ENCODE measurements at regions not wholly inside any gene's neighbourhood (a gene's known extent, or its start where the extent isn't known, plus 50 kb on each side); places are given as distances from the start of the nearest gene placed in this dataset.

DNA sequence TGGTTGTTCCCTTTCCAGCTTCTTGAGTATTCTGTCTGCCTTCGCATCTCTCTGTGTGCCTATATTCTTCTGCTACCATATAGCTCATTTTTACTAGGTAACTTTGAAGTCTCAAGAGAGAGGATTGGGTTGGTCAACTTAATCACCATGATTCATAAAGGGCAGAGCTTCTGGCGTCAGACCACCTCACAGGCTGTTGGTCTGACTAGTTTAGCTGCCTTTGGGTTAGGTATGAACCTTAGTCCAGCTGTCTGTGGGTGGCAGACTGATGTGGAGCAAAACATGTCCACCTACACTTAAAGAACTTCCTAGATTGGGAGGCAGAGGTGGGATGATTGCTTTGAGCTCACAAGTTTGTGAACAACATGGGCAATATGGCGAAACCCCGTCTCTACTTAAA is 192.2 kb upstream of the SGK1 start:
- DNase-seq, result no peak
- no peak for TF ChIP-seq POLR2AphosphoS5 (IDR thresholded peaks at IDR 0.05)
- TF ChIP-seq, protein P1, sequence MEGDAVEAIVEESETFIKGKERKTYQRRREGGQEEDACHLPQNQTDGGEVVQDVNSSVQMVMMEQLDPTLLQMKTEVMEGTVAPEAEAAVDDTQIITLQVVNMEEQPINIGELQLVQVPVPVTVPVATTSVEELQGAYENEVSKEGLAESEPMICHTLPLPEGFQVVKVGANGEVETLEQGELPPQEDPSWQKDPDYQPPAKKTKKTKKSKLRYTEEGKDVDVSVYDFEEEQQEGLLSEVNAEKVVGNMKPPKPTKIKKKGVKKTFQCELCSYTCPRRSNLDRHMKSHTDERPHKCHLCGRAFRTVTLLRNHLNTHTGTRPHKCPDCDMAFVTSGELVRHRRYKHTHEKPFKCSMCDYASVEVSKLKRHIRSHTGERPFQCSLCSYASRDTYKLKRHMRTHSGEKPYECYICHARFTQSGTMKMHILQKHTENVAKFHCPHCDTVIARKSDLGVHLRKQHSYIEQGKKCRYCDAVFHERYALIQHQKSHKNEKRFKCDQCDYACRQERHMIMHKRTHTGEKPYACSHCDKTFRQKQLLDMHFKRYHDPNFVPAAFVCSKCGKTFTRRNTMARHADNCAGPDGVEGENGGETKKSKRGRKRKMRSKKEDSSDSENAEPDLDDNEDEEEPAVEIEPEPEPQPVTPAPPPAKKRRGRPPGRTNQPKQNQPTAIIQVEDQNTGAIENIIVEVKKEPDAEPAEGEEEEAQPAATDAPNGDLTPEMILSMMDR (IDR thresholded peaks at IDR 0.05), result no peak
- TF ChIP-seq EP300 (IDR thresholded peaks at IDR 0.05), result no peak
- no peak for TF ChIP-seq POLR2A (IDR thresholded peaks at IDR 0.05)
- Histone ChIP-seq H3K9me3 (no peaks in the 10 kb centered on the region), H3K36me3 (no peaks in the 10 kb centered on the region), H3K27me3 (no peaks in the 10 kb centered on the region), H3K4me3 (no peak overlapping the region), H3K4me1 (no peaks in the 10 kb centered on the region), H3K27ac (no peak overlapping the region)
- intact Hi-C loops (cut with DNase I), result no loop called here
- 79 to 96% methylated on average over 4 of the region's 4 CpGs for WGBS, 2 donors

DNA sequence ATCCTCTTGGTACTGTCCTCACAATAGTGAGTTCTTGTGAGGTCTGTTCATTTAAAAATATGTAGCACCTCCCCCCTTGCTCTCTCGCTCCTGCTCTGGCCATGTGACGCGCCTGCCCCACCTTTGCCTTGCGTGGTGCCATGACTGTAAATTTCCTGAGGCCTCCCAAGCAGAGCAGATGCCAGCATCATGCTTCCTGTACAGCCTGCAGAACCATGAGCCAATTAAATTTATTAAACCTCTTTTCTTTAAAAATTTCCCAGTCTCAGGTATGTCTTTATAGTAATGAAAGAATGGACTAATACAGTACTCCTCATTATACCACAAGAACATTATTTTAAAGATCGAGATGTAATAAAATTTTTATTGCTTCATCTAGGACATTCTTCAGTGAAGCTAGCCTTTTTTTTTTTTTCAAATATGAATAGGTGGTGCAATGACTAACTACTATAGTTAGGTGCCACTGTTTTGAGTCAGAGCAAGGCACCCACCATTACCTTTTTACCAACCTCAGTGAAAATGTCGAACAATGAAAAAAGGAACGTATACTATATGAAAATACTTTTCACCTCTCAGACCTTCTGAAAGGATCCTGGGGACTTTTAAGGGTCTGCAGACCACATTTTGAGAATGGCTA is 191.1 kb upstream of the SGK1 start:
- Histone ChIP-seq H3K27me3 (no peaks in the 10 kb centered on the region), H3K9me3 (no peaks in the 10 kb centered on the region), H3K27ac (no peak overlapping the region), H3K36me3 (no peaks in the 10 kb centered on the region), H3K4me1 (no peaks in the 10 kb centered on the region), H3K4me3 (no peak overlapping the region)
- intact Hi-C loops (cut with DNase I), result no loop called here
- TF ChIP-seq POLR2AphosphoS5 (IDR thresholded peaks at IDR 0.05), result no peak
- TF ChIP-seq POLR2A (IDR thresholded peaks at IDR 0.05), result no peak
- no peak for TF ChIP-seq EP300 (IDR thresholded peaks at IDR 0.05)
- TF ChIP-seq, protein P1 (IDR thresholded peaks at IDR 0.05), result no peak
- WGBS, 2 donors, result 62 to 88% methylated on average over 7 of the region's 7 CpGs
- DNase-seq, result no peak

DNA sequence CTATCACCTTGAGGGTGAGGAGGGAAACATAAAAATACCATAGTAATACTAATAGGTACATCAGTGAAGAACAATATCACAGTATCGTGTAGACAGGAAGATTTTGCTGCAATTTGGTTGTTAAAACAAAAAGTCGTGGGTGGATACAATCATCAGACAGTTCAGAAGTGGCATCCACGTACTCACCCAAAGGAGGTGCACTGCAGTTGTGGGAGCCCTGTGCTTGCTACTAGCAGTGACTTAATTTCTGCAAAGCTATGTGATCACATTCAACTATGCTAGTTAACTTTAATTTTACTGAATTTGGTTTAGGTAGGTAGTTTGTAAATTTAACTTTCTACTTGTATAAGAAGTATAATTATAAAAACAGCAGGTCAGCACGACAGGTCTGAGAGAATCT is 188.2 kb upstream of the SGK1 start:
- no peak for DNase-seq
- TF ChIP-seq POLR2A (IDR thresholded peaks at IDR 0.05) (no peak), EP300 (IDR thresholded peaks at IDR 0.05) (no peak), POLR2AphosphoS5 (IDR thresholded peaks at IDR 0.05) (no peak)
- TF ChIP-seq, protein P1 (IDR thresholded peaks at IDR 0.05), result no peak
- 89 to 91% methylated on average over 4 of the region's 4 CpGs for WGBS, 2 donors
- no peaks in the 10 kb centered on the region for H3K27me3 ChIP-seq
- H3K36me3 ChIP-seq, result no peaks in the 10 kb centered on the region
- H3K4me3 ChIP-seq, result no peak overlapping the region
- intact Hi-C loops (cut with DNase I), result no loop called here
- no peaks in the 10 kb centered on the region for H3K9me3 ChIP-seq
- no peaks in the 10 kb centered on the region for H3K4me1 ChIP-seq
- no peak overlapping the region for H3K27ac ChIP-seq

DNA sequence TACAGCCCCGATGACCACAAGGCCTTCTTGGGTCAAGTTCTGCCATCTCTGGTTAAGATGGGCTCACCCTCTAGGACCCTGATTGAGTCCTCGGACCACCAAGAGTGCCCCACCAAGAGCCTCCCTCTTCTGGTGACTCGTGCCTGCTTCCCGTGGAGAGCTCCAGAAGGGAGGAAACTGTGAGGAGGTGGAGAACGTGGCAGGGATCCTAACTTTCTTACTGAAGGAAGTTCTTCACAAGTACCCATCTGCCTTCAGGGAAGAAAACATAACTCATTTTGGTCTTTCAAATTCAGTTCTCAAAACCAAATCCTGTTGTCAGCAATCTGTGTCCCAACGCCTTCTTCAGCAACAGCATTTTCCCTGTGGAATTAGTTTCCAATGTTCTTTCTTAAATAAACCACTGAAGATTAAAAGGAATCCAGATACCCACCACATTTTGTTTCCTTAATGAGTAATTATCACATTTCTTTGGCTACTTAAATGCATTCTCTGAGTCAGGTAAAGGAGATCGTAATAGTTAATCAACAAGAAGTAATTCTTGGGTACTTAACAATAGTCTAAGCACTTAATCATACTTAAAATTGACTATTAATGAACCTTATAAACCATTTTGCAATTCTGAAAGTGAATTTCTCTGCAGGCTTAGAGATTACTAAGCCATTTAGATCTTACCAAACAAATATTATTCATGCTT is 185.8 kb upstream of the SGK1 start:
- intact Hi-C loops (cut with DNase I), result no loop called here
- Histone ChIP-seq H3K36me3 (no peaks in the 10 kb centered on the region), H3K27me3 (no peaks in the 10 kb centered on the region), H3K9me3 (no peaks in the 10 kb centered on the region), H3K4me1 (no peaks in the 10 kb centered on the region), H3K4me3 (no peak overlapping the region), H3K27ac (no peak overlapping the region)
- DNase-seq, result no peak
- 83 to 93% methylated on average over 7 of the region's 7 CpGs for WGBS, 2 donors
- no peak for TF ChIP-seq POLR2A (IDR thresholded peaks at IDR 0.05)
- no peak for TF ChIP-seq POLR2AphosphoS5 (IDR thresholded peaks at IDR 0.05)

DNA sequence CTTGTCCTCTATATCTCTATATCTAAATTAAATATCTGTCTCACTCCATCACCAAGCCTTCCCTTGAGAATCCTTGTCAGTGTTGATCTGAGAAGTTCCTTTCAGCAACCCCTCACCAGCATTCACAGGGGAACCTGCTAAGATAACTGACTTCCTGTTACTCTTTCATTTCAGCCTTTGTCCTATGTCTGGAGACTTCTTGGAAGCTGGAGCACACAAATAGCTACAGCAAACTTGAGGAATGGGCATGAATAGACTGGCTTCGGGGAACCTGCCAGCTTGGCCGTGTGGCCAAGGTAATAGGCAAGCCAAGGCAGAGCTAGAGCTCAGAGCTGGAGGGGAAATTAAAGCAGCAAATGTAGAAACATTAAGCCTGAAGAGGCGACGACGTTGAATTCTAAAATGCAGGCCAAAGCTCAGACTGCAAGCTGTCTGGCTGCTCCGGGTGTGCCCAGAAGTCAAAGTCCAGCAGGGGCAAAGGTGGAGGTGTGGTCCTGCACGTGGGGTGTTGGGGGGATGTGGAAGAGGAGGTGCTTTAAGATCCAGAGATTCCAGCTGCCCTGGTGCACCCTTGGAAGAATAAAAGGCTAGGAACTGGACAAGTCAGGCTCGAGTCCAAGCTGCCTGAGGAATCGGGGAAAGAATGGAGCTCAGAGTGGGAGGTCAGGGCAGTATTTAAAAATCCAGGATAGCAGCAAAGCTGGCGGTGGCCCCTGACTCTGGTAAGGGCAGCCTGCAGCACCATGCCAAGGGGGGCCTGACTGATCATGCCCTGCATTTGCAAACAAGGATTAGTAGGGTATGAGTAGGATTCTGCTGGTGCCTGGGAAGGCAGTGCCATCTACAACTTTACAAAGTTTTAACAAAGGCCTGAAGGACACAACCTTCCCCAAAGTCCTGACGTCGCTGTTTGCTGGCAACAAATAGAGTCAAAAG is 185.0 kb upstream of the SGK1 start:
- 43 to 81% methylated on average over 12 of the region's 12 CpGs for WGBS, 2 donors
- TF ChIP-seq POLR2A (IDR thresholded peaks at IDR 0.05), result no peak
- no peak for TF ChIP-seq POLR2AphosphoS5 (IDR thresholded peaks at IDR 0.05)
- TF ChIP-seq EP300 (IDR thresholded peaks at IDR 0.05), result no peak
- TF ChIP-seq, protein P1 (IDR thresholded peaks at IDR 0.05), result no peak
- Histone ChIP-seq H3K4me1 (no peaks in the 10 kb centered on the region), H3K27me3 (no peaks in the 10 kb centered on the region), H3K4me3 (no peak overlapping the region), H3K27ac (no peak overlapping the region), H3K9me3 (no peaks in the 10 kb centered on the region), H3K36me3 (no peaks in the 10 kb centered on the region)
- intact Hi-C loops (cut with DNase I), result no loop called here
- no peak for DNase-seq
